Stimulated activated effector memory CD8-positive, alpha-beta T cell treated with anti-CD3 and anti-CD28 coated beads, Interleukin-12 subunit alpha, Interleukin-12 subunit beta, amount 100 ng/mL, for 72 hours (primary cell): ENCODE measurements at regions not wholly inside any gene's neighbourhood (a gene's known extent, or its start where the extent isn't known, plus 50 kb on each side); places are given as distances from the start of the nearest gene placed in this dataset.

Experiments used
- ATAC-seq: fragments of 150-1000 bp; cut with Tn5 transposase; 2 replicates; pipeline ENCODE4 v1.10.0; 2021
- DNase-seq, 2 donors: peaks; one replicate each; pipeline ENCODE4 v3.0.0; 2021 to 2022; ENCODE audit warnings: low spot score in 2 of 2
- H3K27ac Mint-ChIP-seq: one replicate; pipeline ENCODE4 v1.8.0; 2022; ENCODE audit warnings: mild to moderate bottlenecking, mixed read lengths
- H3K36me3 Mint-ChIP-seq: one replicate; pipeline ENCODE4 v1.8.0; 2022; ENCODE audit warnings: mild to moderate bottlenecking, mixed read lengths
- H3K4me1 Mint-ChIP-seq: one replicate; pipeline ENCODE4 v1.8.0; 2022; ENCODE audit warnings: mixed read lengths
- H3K4me3 Mint-ChIP-seq: one replicate; pipeline ENCODE4 v1.8.0; 2022; ENCODE audit warnings: mild to moderate bottlenecking, mixed read lengths
- H3K9me3 Mint-ChIP-seq: one replicate; pipeline ENCODE4 v1.8.0; 2022; ENCODE audit warnings: mixed read lengths

DNA sequence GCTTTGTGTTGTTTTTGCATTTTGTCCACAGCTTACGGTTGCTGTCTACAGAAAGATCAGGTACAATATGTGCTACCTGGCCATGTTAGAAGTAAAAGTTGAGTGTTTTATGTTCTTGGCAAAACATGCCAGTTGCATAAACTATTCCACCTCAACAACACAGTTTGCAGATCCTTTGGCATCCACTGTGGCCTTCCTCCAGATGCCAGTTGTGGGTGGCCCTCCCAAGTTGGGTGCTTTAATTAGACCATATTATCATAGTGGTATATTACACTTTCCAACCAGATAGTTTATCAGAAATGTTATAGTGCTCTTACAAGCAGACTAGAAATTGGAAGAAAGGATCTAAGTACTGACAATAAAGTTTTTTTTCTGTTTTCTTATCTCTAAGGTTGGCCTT, 386.9 kb upstream of the KCNN2 start:
- Mint-ChIP-seq H3K9me3 (peaks cover 4% of the 10 kb centered on the region), H3K4me3 (no peak overlapping the region), H3K36me3 (no peaks in the 10 kb centered on the region), H3K27ac (no peak overlapping the region), H3K4me1 (no peaks in the 10 kb centered on the region)
- ATAC-seq (no peak), DNase-seq (no peak)

- ATAC-seq: no peak
- Mint-ChIP-seq H3K27ac (no peak overlapping the region), H3K9me3 (peaks cover 5% of the 10 kb centered on the region), H3K4me3 (no peak overlapping the region), H3K36me3 (no peaks in the 10 kb centered on the region), H3K4me1 (no peaks in the 10 kb centered on the region)
- no peak for DNase-seq
Observed at GRCh38 chr5:113984928-113985327, 376.9 kb upstream of the KCNN2 start.

- no peak overlapping the region for H3K27ac Mint-ChIP-seq
- ATAC-seq (no peak), DNase-seq (no peak)
- H3K4me3 Mint-ChIP-seq: no peak overlapping the region
- no peaks in the 10 kb centered on the region for H3K36me3 Mint-ChIP-seq
- peaks cover 8% of the 10 kb centered on the region for H3K9me3 Mint-ChIP-seq
- H3K4me1 Mint-ChIP-seq: no peaks in the 10 kb centered on the region
Observed at GRCh38 chr5:113985505-113985904, 376.4 kb upstream of the KCNN2 start.

GRCh38 chr5:113989278-113989912, 372.5 kb upstream of the KCNN2 start:
- DNase-seq (no peak), ATAC-seq (no peak)
- Mint-ChIP-seq H3K36me3 (no peaks in the 10 kb centered on the region), H3K9me3 (peaks cover 8% of the 10 kb centered on the region), H3K4me1 (no peaks in the 10 kb centered on the region), H3K27ac (no peak overlapping the region), H3K4me3 (no peak overlapping the region)

DNA sequence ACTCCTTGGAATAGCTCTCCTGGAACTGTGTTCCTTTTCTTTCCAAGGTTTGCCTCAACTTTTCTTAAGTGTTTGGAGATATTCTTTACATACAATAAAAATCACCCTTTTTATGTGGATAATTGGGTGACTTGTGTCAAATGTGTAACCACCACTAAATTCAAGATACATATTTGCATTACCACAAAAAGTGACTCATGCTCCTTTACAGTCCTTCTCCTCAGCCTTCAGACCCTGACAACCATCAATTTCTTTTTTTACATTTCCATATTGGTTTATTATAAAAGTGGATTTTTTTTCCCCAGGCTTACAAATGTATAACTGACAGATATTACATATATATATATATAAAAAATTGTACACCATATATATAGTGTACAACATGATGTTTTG, 372.0 kb upstream of the KCNN2 start:
- H3K4me1 Mint-ChIP-seq: no peaks in the 10 kb centered on the region
- H3K27ac Mint-ChIP-seq: no peak overlapping the region
- H3K36me3 Mint-ChIP-seq: no peaks in the 10 kb centered on the region
- H3K4me3 Mint-ChIP-seq: no peak overlapping the region
- no peak for ATAC-seq
- peaks cover 8% of the 10 kb centered on the region for H3K9me3 Mint-ChIP-seq
- no peak for DNase-seq

DNA sequence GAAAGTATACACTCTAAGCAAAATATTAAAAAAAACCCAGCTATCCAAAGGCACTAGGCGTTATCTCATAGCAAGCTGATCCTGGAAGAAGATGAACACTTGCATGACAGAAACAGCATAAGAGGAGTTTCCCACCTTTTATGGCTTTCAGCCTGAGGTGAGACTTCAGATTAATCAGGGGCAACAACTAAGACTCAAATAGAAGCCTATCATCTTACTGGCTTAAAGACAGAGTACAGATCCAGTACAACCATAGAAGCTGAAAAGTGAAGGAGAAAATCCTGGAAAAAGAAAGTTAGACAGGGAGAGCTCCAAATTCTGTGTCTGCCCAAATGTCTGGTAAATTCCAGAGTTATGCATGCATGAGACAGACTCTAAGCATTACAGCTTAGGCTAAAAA, 360.8 kb upstream of the KCNN2 start:
- peaks cover 8% of the 10 kb centered on the region for H3K9me3 Mint-ChIP-seq
- no peak overlapping the region for H3K4me3 Mint-ChIP-seq
- ATAC-seq: no peak
- DNase-seq: no peak
- H3K27ac Mint-ChIP-seq: no peak overlapping the region
- no peaks in the 10 kb centered on the region for H3K36me3 Mint-ChIP-seq
- H3K4me1 Mint-ChIP-seq: no peaks in the 10 kb centered on the region

- H3K9me3 Mint-ChIP-seq: peaks cover 8% of the 10 kb centered on the region
- no peak overlapping the region for H3K4me3 Mint-ChIP-seq
- no peak for ATAC-seq
- no peaks in the 10 kb centered on the region for H3K4me1 Mint-ChIP-seq
- no peak for DNase-seq
- H3K27ac Mint-ChIP-seq: no peak overlapping the region
- no peaks in the 10 kb centered on the region for H3K36me3 Mint-ChIP-seq
Observed at GRCh38 chr5:114006582-114006981, 355.3 kb upstream of the KCNN2 start.

GRCh38 chr5:114007678-114008077, 354.2 kb upstream of the KCNN2 start:
- Mint-ChIP-seq H3K4me1 (no peaks in the 10 kb centered on the region), H3K27ac (no peak overlapping the region), H3K9me3 (peaks cover 4% of the 10 kb centered on the region), H3K4me3 (no peak overlapping the region), H3K36me3 (no peaks in the 10 kb centered on the region)
- ATAC-seq (no peak), DNase-seq (no peak)

GRCh38 chr5:114010362-114010761, 351.5 kb upstream of the KCNN2 start:
- peak; percentile 24 for ATAC-seq
- DNase-seq: no peak
- H3K27ac Mint-ChIP-seq: no peak overlapping the region

GRCh38 chr5:114018186-114018585, 343.7 kb upstream of the KCNN2 start:
- Mint-ChIP-seq H3K4me3 (no peak overlapping the region), H3K9me3 (peaks cover 2% of the 10 kb centered on the region), H3K4me1 (no peaks in the 10 kb centered on the region), H3K27ac (no peak overlapping the region), H3K36me3 (no peaks in the 10 kb centered on the region)
- no peak for DNase-seq
- no peak for ATAC-seq

More at GRCh38 chr5:114010362-114010761, 351.5 kb upstream of the KCNN2 start:
- no peaks in the 10 kb centered on the region for H3K36me3 Mint-ChIP-seq
- peaks cover 2% of the 10 kb centered on the region for H3K9me3 Mint-ChIP-seq
- H3K4me3 Mint-ChIP-seq: no peak overlapping the region
- H3K4me1 Mint-ChIP-seq: no peaks in the 10 kb centered on the region

DNA sequence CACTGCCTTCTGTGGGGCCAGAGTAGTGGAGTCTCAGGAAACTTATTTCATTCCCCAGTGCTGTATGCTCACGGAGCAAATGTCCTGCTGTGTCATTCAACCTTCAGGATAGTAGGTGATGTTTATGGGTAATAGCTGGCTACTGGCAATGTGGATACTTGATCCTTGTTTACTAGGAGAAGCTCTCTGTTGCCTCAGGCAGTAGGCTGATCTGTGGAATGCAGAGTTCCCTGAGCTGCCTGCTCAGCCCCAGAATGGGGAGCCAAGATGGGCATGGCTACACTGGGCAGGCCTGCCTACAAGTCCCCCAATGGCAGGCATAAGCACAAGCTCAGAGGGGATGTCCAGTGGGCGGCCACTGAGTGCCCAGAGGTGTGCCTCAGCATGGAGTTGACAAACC, 323.1 kb upstream of the KCNN2 start:
- H3K9me3 Mint-ChIP-seq: peaks cover 6% of the 10 kb centered on the region
- H3K36me3 Mint-ChIP-seq: no peaks in the 10 kb centered on the region
- no peak for DNase-seq
- no peaks in the 10 kb centered on the region for H3K4me1 Mint-ChIP-seq
- H3K27ac Mint-ChIP-seq: no peak overlapping the region
- H3K4me3 Mint-ChIP-seq: no peak overlapping the region
- ATAC-seq: no peak

DNA sequence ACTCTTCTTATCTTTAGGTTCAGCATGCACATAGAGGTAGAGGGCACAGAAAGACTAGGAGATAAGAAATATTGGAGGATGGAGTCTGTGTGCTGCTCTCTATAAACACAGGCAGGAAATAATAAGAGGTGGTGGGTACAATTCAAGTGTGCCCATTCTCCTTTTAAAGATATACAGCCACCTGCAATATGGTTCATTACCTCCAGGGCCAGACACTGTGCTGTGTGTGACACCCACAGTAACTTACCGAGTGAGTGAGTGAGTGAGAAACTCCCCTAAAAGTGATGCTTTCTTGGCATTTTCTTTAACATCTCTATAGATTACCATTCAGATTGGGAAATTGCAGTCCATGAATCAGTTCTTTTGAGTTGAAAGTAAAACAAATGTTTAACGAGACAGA, 311.8 kb upstream of the KCNN2 start:
- no peak overlapping the region for H3K4me3 Mint-ChIP-seq
- DNase-seq (no peak), ATAC-seq (no peak)
- peaks cover 8% of the 10 kb centered on the region for H3K9me3 Mint-ChIP-seq
- H3K36me3 Mint-ChIP-seq: no peaks in the 10 kb centered on the region
- H3K27ac Mint-ChIP-seq: no peak overlapping the region
- no peaks in the 10 kb centered on the region for H3K4me1 Mint-ChIP-seq

- no peaks in the 10 kb centered on the region for H3K4me1 Mint-ChIP-seq
- H3K4me3 Mint-ChIP-seq: no peak overlapping the region
- no peak for DNase-seq
- H3K27ac Mint-ChIP-seq: no peak overlapping the region
- H3K9me3 Mint-ChIP-seq: peaks cover 10% of the 10 kb centered on the region
- no peak for ATAC-seq
- no peaks in the 10 kb centered on the region for H3K36me3 Mint-ChIP-seq
Observed at GRCh38 chr5:114053372-114053771, 308.5 kb upstream of the KCNN2 start.

- no peak overlapping the region for H3K4me3 Mint-ChIP-seq
- peaks cover 10% of the 10 kb centered on the region for H3K9me3 Mint-ChIP-seq
- H3K27ac Mint-ChIP-seq: no peak overlapping the region
- H3K36me3 Mint-ChIP-seq: no peaks in the 10 kb centered on the region
- ATAC-seq (no peak), DNase-seq (no peak)
- H3K4me1 Mint-ChIP-seq: no peaks in the 10 kb centered on the region
Observed at GRCh38 chr5:114054594-114054993, 307.3 kb upstream of the KCNN2 start.

DNA sequence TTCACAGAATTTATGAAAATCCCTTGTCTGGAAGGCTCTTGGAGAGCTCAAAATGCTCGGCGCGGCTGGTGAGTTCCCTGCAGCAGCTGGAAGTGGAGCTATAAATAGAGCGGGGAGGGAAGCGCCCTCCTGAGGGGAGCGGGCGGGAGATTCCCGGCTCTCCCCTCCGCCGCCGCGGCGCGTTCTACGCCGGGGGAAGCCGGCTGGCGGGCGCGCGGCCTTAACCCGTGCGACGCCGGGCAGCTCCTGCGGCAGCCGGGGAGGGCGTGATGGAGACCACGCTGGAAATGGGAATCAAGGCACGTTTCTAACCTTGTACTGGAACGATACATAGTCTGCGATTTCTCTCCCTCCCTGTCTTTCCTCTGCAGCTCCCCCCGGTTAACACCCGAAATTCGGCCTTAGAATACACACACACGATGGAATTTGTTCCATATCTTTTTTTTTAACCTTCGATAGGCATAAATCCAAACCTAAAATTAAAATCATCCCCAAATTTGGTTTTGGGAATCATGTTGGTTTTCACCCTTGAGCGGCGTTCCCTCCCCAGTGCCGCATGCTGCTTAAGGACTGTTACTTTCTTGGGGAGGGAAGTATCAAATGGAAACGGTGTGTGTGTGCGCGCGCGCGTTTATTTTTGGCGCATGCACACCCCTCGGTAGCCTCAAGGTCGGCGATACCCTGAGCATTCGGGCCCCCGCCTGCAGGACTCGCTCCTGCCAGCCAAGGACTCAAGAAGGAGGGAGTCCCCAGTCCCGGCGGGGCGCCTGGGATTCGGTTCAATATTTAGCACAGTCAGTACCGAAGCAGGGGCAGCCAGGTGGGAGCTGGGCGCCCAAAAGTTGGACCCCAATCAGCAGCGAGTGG, 306.3 kb upstream of the KCNN2 start:
- H3K4me1 Mint-ChIP-seq: no peaks in the 10 kb centered on the region
- H3K4me3 Mint-ChIP-seq: no peak overlapping the region
- peaks cover 10% of the 10 kb centered on the region for H3K9me3 Mint-ChIP-seq
- no peak for DNase-seq
- H3K36me3 Mint-ChIP-seq: no peaks in the 10 kb centered on the region
- no peak overlapping the region for H3K27ac Mint-ChIP-seq
- no peak for ATAC-seq

DNA sequence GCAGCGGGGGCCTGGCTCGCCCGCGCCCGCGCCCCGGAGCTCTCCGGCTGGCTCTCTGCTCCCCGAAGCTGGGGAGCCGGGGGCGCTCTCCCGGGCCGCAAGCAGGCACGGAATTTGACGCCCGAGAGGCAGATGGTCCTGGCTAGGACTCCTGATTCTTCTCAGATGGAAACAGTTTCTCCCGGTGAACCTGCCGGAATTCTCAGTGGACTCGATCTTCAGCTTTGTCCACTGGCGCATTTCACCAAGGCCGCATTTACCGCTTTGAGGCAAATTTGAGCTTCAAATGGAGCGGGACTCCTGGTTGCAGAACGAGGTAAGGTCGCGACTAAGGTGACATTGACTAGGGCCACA, 305.7 kb upstream of the KCNN2 start:
- ATAC-seq (no peak), DNase-seq (no peak)
- no peaks in the 10 kb centered on the region for H3K4me1 Mint-ChIP-seq
- no peak overlapping the region for H3K4me3 Mint-ChIP-seq
- H3K36me3 Mint-ChIP-seq: no peaks in the 10 kb centered on the region
- no peak overlapping the region for H3K27ac Mint-ChIP-seq
- peaks cover 10% of the 10 kb centered on the region for H3K9me3 Mint-ChIP-seq
